ENCODE measurements at regions not wholly inside any gene's neighbourhood (a gene's known extent, or its start where the extent isn't known, plus 50 kb on each side); places are given as distances from the start of the nearest gene placed in this dataset.

DNA sequence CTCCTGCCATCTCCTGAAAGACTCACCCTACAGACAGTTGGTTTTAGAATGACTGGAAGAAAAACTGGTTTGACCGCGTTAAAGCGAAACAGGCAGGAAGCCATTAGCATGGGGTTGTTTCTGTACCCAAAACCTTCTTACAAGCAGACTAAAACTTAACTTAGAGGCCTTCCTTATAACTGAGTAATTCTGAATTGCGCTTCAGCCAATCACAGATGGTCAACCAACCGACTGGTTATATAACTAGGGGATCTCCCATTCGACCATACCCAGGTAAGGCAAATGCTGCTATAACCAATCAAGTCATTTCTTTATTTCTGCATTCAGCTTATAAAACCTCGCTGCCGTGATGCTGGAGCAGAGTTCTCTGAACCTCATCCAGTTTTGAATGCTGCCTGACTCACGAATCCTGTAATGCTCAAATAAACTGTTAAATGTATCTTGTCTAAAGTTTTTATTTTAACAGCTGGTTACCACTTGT, 87.8 kb upstream of the DRD2 start:
- H3K4me3 ChIP-seq (ENCODE audit: control insufficient read depth, low read depth, low read length), result no peak overlapping the region
- no peak for DNase-seq (ENCODE audit: low read depth)
- TF ChIP-seq, protein P1, sequence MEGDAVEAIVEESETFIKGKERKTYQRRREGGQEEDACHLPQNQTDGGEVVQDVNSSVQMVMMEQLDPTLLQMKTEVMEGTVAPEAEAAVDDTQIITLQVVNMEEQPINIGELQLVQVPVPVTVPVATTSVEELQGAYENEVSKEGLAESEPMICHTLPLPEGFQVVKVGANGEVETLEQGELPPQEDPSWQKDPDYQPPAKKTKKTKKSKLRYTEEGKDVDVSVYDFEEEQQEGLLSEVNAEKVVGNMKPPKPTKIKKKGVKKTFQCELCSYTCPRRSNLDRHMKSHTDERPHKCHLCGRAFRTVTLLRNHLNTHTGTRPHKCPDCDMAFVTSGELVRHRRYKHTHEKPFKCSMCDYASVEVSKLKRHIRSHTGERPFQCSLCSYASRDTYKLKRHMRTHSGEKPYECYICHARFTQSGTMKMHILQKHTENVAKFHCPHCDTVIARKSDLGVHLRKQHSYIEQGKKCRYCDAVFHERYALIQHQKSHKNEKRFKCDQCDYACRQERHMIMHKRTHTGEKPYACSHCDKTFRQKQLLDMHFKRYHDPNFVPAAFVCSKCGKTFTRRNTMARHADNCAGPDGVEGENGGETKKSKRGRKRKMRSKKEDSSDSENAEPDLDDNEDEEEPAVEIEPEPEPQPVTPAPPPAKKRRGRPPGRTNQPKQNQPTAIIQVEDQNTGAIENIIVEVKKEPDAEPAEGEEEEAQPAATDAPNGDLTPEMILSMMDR (IDR thresholded peaks at IDR 0.05; ENCODE audit: control insufficient read depth, insufficient read depth, low read depth, low read length, missing control alignments), result no peak

GRCh38 chr11:113562576-113562975, 87.4 kb upstream of the DRD2 start:
- no peak overlapping the region for H3K4me3 ChIP-seq (ENCODE audit: control insufficient read depth, low read depth, low read length)
- DNase-seq (ENCODE audit: low read depth), result no peak
- TF ChIP-seq, protein P1 (IDR thresholded peaks at IDR 0.05; ENCODE audit: control insufficient read depth, insufficient read depth, low read depth, low read length, missing control alignments), result no peak

DNA sequence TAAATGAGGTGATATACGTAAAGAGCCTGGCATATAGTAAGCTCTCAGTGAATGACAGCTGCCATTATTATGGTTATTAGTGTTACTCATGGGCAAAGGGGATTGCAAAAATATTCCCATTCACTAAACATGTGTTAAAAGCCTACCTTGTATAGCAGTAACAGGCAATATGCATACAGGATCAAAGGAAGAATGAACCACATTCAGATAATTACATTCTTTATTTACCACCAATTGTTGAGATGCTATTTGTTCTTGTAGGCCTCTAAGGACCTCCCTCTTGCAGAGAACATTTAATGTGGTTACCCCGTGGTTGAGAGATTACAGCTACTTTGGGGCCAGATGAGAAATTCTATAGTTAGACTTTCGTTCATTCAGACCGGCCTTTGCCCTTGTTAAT, 82.7 kb upstream of the DRD2 start:
- DNase-seq (ENCODE audit: low read depth), result no peak
- TF ChIP-seq, protein P1 (IDR thresholded peaks at IDR 0.05; ENCODE audit: control insufficient read depth, insufficient read depth, low read depth, low read length, missing control alignments), result no peak
- no peak overlapping the region for H3K4me3 ChIP-seq (ENCODE audit: control insufficient read depth, low read depth, low read length)

DNA sequence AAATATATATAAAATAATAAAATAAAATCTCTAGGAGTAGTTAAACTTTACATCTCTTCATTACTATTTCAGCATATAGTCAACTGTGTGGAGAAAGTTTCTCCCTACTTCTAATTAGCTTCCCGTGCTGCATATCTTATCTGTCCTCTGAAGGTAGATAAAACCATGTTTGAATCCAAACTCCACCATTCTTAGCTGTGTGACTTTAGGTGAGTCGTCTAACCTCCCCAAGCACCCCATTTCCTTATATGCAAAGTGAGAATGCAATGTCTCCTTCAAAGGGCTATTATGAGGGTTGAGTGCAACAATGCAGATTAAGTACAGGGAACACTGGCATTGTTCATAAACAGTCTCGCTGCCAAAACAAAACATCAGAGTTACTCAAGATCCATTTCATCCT, 80.8 kb upstream of the DRD2 start:
- DNase-seq (ENCODE audit: low read depth), result no peak
- TF ChIP-seq, protein P1 (IDR thresholded peaks at IDR 0.05; ENCODE audit: control insufficient read depth, insufficient read depth, low read depth, low read length, missing control alignments), result no peak
- no peak overlapping the region for H3K4me3 ChIP-seq (ENCODE audit: control insufficient read depth, low read depth, low read length)

- TF ChIP-seq, protein P1 (IDR thresholded peaks at IDR 0.05; ENCODE audit: control insufficient read depth, insufficient read depth, low read depth, low read length, missing control alignments), result no peak
- H3K4me3 ChIP-seq (ENCODE audit: control insufficient read depth, low read depth, low read length), result no peak overlapping the region
- DNase-seq (ENCODE audit: low read depth), result no peak
Measured at GRCh38 chr11:113555071-113555619, 79.9 kb upstream of the DRD2 start.

GRCh38 chr11:113554526-113554925, 79.3 kb upstream of the DRD2 start:
- no peak for DNase-seq (ENCODE audit: low read depth)
- H3K4me3 ChIP-seq (ENCODE audit: control insufficient read depth, low read depth, low read length), result no peak overlapping the region
- TF ChIP-seq, protein P1 (IDR thresholded peaks at IDR 0.05; ENCODE audit: control insufficient read depth, insufficient read depth, low read depth, low read length, missing control alignments), result no peak

- TF ChIP-seq, protein P1 (IDR thresholded peaks at IDR 0.05; ENCODE audit: control insufficient read depth, insufficient read depth, low read depth, low read length, missing control alignments), result no peak
- H3K4me3 ChIP-seq (ENCODE audit: control insufficient read depth, low read depth, low read length), result no peak overlapping the region
- no peak for DNase-seq (ENCODE audit: low read depth)
Measured at GRCh38 chr11:113553915-113554314, 78.7 kb upstream of the DRD2 start.
